ENCODE measurements at regions not wholly inside any gene's neighbourhood (a gene's known extent, or its start where the extent isn't known, plus 50 kb on each side); places are given as distances from the start of the nearest gene placed in this dataset.

DNA sequence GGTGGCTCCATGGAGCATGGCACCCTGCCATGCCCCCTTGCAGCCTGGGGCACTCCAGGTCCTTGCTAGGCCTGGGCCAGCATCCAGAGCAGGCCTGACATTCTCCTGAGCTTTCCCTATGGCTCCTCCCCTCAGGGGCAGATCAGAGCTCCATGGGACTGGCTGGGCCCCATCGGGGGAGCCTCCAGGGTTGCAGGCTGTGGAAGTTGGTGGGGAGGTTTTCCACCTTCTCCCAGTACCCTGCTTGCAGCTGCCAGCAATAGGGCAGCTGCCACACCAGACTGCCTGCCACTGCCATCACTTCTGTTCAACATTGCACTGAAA is 75.7 kb upstream of the TP63 start:
- 73% methylated on average over 1 of the region's 1 CpG for WGBS
- TF ChIP-seq TAF1 (conservative IDR thresholded peaks at IDR 0.05) = no peak
- no peak for TF ChIP-seq HNF4A (conservative IDR thresholded peaks at IDR 0.05)
- TF ChIP-seq, protein P1, sequence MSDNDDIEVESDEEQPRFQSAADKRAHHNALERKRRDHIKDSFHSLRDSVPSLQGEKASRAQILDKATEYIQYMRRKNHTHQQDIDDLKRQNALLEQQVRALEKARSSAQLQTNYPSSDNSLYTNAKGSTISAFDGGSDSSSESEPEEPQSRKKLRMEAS (IDR thresholded peaks at IDR 0.05) = no peak
- TF ChIP-seq SP1 (IDR thresholded peaks at IDR 0.05) = no peak
- TF ChIP-seq, protein P2, sequence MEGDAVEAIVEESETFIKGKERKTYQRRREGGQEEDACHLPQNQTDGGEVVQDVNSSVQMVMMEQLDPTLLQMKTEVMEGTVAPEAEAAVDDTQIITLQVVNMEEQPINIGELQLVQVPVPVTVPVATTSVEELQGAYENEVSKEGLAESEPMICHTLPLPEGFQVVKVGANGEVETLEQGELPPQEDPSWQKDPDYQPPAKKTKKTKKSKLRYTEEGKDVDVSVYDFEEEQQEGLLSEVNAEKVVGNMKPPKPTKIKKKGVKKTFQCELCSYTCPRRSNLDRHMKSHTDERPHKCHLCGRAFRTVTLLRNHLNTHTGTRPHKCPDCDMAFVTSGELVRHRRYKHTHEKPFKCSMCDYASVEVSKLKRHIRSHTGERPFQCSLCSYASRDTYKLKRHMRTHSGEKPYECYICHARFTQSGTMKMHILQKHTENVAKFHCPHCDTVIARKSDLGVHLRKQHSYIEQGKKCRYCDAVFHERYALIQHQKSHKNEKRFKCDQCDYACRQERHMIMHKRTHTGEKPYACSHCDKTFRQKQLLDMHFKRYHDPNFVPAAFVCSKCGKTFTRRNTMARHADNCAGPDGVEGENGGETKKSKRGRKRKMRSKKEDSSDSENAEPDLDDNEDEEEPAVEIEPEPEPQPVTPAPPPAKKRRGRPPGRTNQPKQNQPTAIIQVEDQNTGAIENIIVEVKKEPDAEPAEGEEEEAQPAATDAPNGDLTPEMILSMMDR (IDR thresholded peaks at IDR 0.05; ENCODE audit: low read depth, low read length, missing input control) = no peak
- no peak for TF ChIP-seq JUND (IDR thresholded peaks at IDR 0.05)
- no peak for TF ChIP-seq GABPA (IDR thresholded peaks at IDR 0.05 in 1 of 2, conservative IDR thresholded peaks at IDR 0.05 in 1 of 2)
- no peak for TF ChIP-seq YY1 (IDR thresholded peaks at IDR 0.05)
- TF ChIP-seq, protein P3, sequence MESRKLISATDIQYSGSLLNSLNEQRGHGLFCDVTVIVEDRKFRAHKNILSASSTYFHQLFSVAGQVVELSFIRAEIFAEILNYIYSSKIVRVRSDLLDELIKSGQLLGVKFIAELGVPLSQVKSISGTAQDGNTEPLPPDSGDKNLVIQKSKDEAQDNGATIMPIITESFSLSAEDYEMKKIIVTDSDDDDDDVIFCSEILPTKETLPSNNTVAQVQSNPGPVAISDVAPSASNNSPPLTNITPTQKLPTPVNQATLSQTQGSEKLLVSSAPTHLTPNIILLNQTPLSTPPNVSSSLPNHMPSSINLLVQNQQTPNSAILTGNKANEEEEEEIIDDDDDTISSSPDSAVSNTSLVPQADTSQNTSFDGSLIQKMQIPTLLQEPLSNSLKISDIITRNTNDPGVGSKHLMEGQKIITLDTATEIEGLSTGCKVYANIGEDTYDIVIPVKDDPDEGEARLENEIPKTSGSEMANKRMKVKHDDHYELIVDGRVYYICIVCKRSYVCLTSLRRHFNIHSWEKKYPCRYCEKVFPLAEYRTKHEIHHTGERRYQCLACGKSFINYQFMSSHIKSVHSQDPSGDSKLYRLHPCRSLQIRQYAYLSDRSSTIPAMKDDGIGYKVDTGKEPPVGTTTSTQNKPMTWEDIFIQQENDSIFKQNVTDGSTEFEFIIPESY (IDR thresholded peaks at IDR 0.05) = no peak
- no peak for TF ChIP-seq HNF4G (IDR thresholded peaks at IDR 0.05)
- TF ChIP-seq RXRA (IDR thresholded peaks at IDR 0.05) = no peak
- Histone ChIP-seq H3K27me3 (ENCODE audit: control insufficient read depth in 4 of 4, insufficient read depth in 4 of 4, low read length in 3 of 4) (no peaks in the 10 kb centered on the region), H3K27ac (ENCODE audit: low read depth in 1 of 2, low read length in 2 of 2) (no peak overlapping the region), H3K9me3 (ENCODE audit: control insufficient read depth in 4 of 4, low read length in 3 of 4) (peaks cover 0 to 3% (median 1%) of the 10 kb centered on the region in 4 donors), H3K4me1 (ENCODE audit: control insufficient read depth in 4 of 4, insufficient read depth in 4 of 4, low read length in 3 of 4) (no peaks in the 10 kb centered on the region), H3K9ac (ENCODE audit: low read depth in 1 of 2, low read length in 2 of 2) (no peak overlapping the region), H3K36me3 (ENCODE audit: control insufficient read depth in 4 of 4, insufficient read depth in 3 of 4, low read depth in 1 of 4, low read length in 3 of 4) (no peaks in the 10 kb centered on the region), H3K4me3 (ENCODE audit: low read depth in 1 of 3, low read length in 3 of 3) (no peak overlapping the region)
- DNase-seq (ENCODE audit: low spot score) = no peak

DNA sequence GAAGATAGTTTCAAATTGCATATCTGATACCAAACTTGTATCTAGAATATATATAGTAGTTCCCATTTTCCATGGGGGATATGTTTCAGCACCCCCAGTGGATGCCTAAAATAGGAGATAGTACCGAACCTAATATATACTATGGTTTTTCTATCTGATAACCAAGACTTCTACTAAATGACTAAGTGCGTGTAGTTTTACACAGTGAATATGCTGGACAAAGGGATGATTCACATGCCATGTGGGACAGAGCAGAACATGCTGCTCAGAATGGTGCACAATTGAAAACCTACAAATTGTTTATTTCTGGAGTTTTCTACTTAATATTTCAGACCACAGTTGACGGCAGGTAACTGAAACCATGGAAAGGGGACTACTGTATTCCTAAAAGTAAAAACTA is 73.4 kb upstream of the TP63 start:
- Histone ChIP-seq H3K4me1 (ENCODE audit: control insufficient read depth in 4 of 4, insufficient read depth in 4 of 4, low read length in 3 of 4) (no peaks in the 10 kb centered on the region), H3K36me3 (ENCODE audit: control insufficient read depth in 4 of 4, insufficient read depth in 3 of 4, low read depth in 1 of 4, low read length in 3 of 4) (no peaks in the 10 kb centered on the region), H3K9me3 (ENCODE audit: control insufficient read depth in 4 of 4, low read length in 3 of 4) (peaks cover 0 to 2% (median 0%) of the 10 kb centered on the region in 4 donors), H3K9ac (ENCODE audit: low read depth in 1 of 2, low read length in 2 of 2) (no peak overlapping the region), H3K4me3 (ENCODE audit: low read depth in 1 of 3, low read length in 3 of 3) (no peak overlapping the region), H3K27ac (ENCODE audit: low read depth in 1 of 2, low read length in 2 of 2) (no peak overlapping the region), H3K27me3 (ENCODE audit: control insufficient read depth in 4 of 4, insufficient read depth in 4 of 4, low read length in 3 of 4) (no peaks in the 10 kb centered on the region)
- no peak for DNase-seq (ENCODE audit: low spot score)
- 95% methylated on average over 3 of the region's 3 CpGs for whole genome bisulfite sequencing
- no peak for TF ChIP-seq RXRA (IDR thresholded peaks at IDR 0.05)
- TF ChIP-seq, protein P3 (IDR thresholded peaks at IDR 0.05) = no peak
- TF ChIP-seq, protein P4, sequence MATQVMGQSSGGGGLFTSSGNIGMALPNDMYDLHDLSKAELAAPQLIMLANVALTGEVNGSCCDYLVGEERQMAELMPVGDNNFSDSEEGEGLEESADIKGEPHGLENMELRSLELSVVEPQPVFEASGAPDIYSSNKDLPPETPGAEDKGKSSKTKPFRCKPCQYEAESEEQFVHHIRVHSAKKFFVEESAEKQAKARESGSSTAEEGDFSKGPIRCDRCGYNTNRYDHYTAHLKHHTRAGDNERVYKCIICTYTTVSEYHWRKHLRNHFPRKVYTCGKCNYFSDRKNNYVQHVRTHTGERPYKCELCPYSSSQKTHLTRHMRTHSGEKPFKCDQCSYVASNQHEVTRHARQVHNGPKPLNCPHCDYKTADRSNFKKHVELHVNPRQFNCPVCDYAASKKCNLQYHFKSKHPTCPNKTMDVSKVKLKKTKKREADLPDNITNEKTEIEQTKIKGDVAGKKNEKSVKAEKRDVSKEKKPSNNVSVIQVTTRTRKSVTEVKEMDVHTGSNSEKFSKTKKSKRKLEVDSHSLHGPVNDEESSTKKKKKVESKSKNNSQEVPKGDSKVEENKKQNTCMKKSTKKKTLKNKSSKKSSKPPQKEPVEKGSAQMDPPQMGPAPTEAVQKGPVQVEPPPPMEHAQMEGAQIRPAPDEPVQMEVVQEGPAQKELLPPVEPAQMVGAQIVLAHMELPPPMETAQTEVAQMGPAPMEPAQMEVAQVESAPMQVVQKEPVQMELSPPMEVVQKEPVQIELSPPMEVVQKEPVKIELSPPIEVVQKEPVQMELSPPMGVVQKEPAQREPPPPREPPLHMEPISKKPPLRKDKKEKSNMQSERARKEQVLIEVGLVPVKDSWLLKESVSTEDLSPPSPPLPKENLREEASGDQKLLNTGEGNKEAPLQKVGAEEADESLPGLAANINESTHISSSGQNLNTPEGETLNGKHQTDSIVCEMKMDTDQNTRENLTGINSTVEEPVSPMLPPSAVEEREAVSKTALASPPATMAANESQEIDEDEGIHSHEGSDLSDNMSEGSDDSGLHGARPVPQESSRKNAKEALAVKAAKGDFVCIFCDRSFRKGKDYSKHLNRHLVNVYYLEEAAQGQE (IDR thresholded peaks at IDR 0.05) = no peak
- TF ChIP-seq JUND (IDR thresholded peaks at IDR 0.05) = no peak

Data from liver (tissue), 8 donors.